Hepatocyte (in vitro differentiated cells): ENCODE measurements at regions not wholly inside any gene's neighbourhood (a gene's known extent, or its start where the extent isn't known, plus 50 kb on each side); places are given as distances from the start of the nearest gene placed in this dataset.

ENCODE experiments used
- CTCF ChIP-seq: fragments of 200-600 bp; sonication (generic); IDR thresholded peaks from 2 replicates; pipeline ENCODE4 v1.5.1; 2016; ENCODE audit warnings: antibody characterized with exemption, mild to moderate bottlenecking; ENCODE audit not compliant: poor library complexity
- EZH2 ChIP-seq: fragments of 200-600 bp; sonication (generic); IDR thresholded peaks from 2 replicates; pipeline ENCODE4 v1.6.1; 2016; ENCODE audit warnings: antibody characterized with exemption, mild to moderate bottlenecking, borderline replicate concordance
- EZH2phosphoT487 ChIP-seq: fragments of 200-600 bp; sonication (generic); IDR thresholded peaks from one replicate; pipeline ENCODE4 v1.6.1; 2018; ENCODE audit warnings: antibody characterized with exemption, mild to moderate bottlenecking, low read depth, moderate library complexity; ENCODE audit not compliant: unreplicated experiment, severe bottlenecking

GRCh38 chr11:37560991-37561390, 963.0 kb upstream of the RAG2 start:
- TF ChIP-seq CTCF: no peak
- no peak for TF ChIP-seq EZH2phosphoT487
- no peak for TF ChIP-seq EZH2
